ELR (cell line): ENCODE measurements at regions not wholly inside any gene's neighbourhood (a gene's known extent, or its start where the extent isn't known, plus 50 kb on each side); places are given as distances from the start of the nearest gene placed in this dataset.
"Not testable (repeated sequence)": the region's sequence is repeated elsewhere in the genome, so short reads cannot be mapped to it uniquely, and the experiment has no call there.

Experiments used
- DNase-seq: peaks from one replicate; pipeline ENCODE4 v3.0.0-alpha.2; 2015; ENCODE audit warnings: low read depth

- DNase-seq, result not testable (repeated sequence)
Observed at GRCh38 chr9:95391271-95391670, 73.8 kb upstream of the FANCC start.

GRCh38 chr9:95389373-95389772, 71.9 kb upstream of the FANCC start:
- DNase-seq, result no peak

GRCh38 chr9:95386843-95387242, 69.3 kb upstream of the FANCC start:
- no peak for DNase-seq

- DNase-seq, result no peak
Observed at GRCh38 chr9:95385521-95385920, 68.0 kb upstream of the FANCC start.

- DNase-seq, result peak; percentile 15
Observed at GRCh38 chr9:95383845-95384244, 66.3 kb upstream of the FANCC start.

GRCh38 chr9:95383185-95383676, 65.7 kb upstream of the FANCC start:
- DNase-seq, result peak; percentile 94

- no peak for DNase-seq
Observed at GRCh38 chr9:95382433-95382832, 64.9 kb upstream of the FANCC start.

GRCh38 chr9:95381221-95381620, 63.7 kb upstream of the FANCC start:
- DNase-seq, result peak; percentile 56

GRCh38 chr9:95379630-95380029, 62.1 kb upstream of the FANCC start:
- DNase-seq, result no peak

GRCh38 chr9:95373782-95374487, 56.4 kb upstream of the FANCC start:
- DNase-seq, result no peak

- no peak for DNase-seq
Observed at GRCh38 chr9:95373069-95373681, 55.7 kb upstream of the FANCC start.

- no peak for DNase-seq
Observed at GRCh38 chr9:95370064-95370463, 52.6 kb upstream of the FANCC start.

- DNase-seq, result no peak
Observed at GRCh38 chr9:95368377-95369160, 51.1 kb upstream of the FANCC start.
